AG08395 (cell line): ENCODE measurements at regions not wholly inside any gene's neighbourhood (a gene's known extent, or its start where the extent isn't known, plus 50 kb on each side); places are given as distances from the start of the nearest gene placed in this dataset.
A peak's percentile ranks its signal among the peaks of the same experiment; 100 is the strongest.

Experiments used
- DNase-seq: peaks from one replicate; pipeline ENCODE4 v3.0.0; 2012; ENCODE audit warnings: mixed read lengths, low spot score

DNA sequence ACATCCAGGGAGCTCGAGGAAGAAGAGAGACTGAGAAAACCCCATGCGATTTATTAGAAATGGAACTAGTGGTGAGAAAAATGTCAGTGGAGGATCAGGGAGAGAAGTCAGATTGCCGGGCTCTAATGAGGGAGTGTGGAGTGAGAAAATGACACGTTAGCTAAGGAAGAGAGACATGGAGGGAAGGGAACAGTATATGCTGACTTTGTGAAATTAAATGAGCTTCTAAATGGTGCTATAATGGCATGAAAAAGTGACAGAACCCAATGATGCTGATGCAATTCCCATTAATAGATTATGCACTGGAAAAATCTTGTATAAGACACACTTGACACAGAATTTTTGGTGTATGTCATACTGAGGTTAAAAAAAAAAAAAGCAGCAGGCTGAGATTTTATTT, 112.6 kb downstream of the HSPH1 start:
- DNase-seq = no peak

DNA sequence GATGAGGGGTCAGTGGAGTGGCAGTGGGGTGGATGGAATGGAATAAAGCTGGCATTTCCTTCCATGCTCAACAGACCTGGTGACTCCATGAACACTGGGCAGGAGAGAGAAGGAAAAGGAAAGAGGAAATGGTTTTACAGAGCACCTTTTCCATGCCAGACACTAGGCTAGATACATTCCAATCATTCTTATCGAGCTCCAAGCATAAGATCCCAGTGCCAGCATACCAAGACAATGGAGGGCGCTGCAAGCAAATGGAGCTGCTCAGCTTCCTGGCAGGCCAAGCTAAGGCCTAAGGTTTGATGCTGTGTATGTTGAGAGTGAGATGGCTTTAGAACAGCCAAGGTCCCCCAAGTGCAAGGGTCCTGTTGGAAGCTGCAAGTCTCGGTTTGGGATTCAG, 113.2 kb downstream of the HSPH1 start:
- no peak for DNase-seq

DNA sequence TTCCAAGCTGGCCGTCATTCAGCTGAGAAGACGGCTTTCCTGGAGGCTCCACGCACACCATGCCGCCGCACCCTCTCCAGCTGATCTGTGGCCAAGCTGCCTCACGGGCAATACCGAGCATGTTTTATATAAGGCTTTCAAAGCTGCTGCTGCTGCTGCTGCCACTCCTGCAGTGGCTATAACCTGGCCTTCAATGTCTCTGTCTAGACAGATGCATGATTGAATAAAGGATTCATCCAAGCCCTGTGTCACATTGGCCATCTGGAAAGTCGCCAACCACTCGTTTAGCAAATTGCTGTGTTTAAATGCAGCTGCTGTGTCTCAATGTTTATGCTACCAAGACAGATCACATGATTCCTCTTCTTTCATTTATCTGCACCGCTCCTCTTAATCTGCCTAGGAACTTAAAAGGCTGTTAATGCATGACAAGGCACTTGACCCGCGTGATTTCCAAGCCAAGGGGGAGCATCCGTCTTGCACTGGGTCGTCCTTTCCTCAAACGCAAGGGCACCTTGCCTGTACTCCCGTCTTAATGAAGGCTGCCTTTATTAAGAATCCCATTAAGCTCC, 114.3 kb downstream of the TEX26 start:
- DNase-seq = no peak

DNA sequence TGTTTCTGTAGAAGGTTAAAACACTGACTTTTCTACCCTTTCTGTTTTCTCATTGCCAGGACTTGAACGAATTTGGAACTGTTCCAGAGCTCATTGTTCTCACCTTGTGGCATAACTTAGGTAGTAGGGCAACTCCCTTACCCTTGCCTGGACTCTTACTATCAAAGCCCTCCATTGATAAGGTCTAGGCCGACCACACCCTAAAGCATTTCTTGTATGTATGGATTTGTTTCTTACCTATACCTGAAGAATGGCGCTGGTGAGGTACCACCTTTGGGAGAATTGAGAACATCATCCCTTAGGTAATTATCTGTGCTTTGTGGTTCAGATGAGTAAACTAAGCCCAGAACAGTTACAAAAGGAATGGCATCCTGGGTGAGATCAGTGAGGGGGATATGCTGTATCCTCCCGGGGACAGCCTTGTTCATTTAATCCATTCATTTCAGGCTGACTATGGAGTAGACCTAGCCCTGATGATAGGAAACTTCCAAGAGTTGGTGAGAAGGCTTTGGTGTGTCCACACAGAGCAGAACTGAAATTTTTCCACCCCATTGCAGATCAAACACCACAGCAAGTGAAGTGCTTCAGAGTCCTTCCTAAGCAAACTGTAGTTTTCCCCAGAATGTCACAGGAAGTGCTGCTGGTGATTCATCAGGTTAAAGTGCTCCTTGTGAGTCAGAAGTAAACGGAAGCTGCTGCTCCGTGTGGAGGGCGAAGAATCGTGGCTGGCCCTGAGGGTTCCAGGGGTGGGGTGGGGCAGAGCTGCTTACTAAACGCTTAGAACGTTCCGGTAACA, 113.0 kb downstream of the TEX26 start:
- DNase-seq = peak; percentile 90

DNA sequence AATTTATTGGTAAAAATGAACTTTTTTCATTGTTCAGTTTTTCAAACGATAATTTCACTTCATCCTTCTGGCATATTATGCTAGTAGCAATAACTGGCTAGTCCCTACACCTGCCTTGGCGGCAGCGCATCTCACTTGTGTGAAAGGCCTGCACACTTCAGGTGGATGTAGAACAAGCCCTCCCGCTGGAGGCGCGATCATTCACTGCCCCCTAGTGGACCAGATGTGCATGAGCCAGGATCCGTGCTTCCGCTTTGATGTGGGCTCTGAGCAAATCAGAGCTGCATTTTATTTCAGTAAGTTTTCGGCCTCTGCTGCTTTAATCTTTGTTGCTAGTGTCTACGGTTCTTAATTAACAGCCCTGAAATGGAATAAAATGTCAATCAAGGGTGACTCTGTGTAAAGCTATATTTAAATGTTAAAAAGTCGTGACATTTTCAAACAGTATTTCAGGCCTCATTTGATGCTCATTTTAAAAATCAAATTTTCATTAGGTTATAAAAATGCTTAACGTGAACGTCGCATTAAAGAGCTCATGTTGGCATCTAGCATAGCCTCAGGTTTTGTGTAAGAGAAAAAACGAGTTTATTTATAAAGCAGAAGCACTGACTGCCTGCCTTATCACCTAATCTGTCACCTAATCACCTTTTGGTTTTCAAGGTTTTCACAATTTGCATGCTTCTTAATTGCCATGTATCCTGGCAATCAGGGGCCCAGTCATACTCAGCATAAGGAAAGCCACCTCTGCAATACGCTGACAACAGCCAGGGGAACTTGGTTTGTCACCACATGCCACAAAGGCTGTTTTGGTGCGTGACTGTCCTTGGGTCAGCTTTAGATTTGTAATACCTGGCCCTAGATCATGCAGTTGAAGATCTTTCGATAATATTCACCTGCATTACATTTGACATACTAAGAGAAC, 112.2 kb downstream of the TEX26 start:
- DNase-seq = peak; percentile 82

DNA sequence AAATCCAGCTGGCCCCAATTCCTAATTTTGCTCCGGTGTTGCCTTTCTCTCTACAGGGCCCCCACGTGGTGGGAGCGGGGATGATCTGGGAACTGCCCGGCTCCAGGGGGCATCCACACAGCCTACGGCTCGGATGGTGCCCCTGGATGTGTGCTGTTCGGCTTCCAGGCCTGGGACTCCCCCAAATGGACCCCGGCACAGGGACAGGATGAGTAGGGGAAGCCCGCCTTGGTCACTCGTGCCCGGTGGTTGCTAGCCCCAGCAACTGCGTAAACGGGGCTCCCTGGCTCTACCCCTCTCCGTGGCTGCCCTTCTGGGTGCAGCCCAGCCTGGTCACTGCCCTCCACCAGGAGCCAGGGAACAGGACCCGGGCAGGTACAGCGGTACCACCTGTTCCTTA, 111.5 kb downstream of the TEX26 start:
- no peak for DNase-seq

DNA sequence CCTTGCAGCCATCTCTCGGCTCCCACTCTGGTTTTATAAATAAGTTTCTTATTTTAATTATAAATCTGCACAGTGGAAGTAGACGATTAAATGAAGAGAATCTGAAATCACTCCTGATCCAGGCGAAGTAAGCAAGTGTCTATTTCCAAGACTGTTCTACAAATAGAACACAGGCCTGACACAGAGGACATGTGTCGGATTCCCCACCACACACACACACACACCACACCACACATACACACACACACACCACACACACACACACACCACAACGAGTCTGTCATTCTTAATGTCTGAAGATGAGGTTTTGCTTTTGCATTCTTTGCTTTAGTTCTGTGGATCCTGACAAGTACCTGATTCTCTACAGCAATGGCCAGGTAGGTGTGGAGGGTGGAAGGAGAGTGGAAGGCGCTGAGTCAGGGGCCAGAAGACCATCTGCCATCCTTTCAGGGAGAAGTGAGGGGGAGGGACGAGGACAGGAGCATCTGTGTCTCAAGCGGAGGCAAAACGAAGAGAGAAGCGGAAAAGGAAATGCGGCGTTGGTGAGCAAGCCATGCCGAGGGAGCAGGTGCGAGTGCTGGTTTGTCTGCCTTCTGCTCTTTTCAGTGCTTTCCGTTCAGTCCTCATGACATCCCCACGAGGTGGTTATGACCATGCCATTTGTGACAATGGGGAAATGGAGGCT, 110.2 kb downstream of the TEX26 start:
- no peak for DNase-seq

DNA sequence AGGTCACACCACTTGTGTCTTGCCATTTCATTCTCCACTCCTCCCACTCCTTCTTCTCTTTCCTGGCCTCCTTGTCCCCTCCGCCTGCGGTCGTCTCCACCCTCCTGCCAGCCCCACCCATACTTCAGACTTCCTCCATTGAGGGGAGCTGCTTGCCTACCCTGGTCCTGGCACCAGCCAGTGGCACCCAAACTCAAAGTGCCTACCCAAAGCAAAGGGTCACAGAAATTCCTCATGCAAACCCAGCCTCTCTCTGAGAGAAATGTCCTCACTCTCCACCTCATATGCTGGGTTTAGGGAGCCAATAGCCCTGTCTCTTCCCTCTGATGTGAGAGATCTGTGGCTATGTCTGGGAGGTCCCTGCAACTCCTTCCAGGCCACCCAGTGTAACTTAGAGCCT, 109.6 kb downstream of the TEX26 start:
- no peak for DNase-seq

DNA sequence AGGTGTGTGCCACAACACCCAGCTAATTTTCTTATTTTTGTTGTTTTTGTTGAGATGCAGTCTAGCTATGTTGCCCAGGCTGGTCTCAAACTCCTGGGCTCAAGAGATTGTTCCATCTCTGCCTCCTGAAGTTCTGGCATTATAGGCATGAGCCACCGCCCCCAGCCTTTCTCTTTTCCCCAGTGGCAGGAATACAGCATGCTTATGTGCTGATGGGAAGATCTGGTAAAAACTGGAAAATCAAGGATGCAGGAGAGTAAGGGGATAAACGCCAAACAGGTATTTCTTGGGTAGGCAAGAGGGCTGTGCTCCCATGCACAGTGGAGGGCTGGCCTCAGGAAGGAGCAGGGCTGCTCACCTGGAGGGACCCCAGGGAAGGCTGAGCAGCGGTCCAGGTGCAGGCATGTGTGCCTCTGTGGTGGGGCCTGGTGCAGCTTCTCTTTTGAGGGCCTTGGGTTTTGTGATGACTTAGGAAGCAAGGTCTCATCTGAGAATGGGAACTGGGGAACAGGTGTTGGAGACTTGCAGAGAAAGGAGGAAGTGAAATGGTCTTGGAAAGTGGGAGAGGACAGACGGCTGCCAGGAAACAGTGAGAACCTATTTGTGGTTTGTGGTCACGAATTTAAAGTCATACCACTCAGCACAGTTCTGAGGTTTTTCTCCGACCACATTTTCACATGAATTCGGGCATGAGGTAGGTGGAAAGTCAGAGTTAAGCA, 106.5 kb downstream of the TEX26 start:
- no peak for DNase-seq

DNA sequence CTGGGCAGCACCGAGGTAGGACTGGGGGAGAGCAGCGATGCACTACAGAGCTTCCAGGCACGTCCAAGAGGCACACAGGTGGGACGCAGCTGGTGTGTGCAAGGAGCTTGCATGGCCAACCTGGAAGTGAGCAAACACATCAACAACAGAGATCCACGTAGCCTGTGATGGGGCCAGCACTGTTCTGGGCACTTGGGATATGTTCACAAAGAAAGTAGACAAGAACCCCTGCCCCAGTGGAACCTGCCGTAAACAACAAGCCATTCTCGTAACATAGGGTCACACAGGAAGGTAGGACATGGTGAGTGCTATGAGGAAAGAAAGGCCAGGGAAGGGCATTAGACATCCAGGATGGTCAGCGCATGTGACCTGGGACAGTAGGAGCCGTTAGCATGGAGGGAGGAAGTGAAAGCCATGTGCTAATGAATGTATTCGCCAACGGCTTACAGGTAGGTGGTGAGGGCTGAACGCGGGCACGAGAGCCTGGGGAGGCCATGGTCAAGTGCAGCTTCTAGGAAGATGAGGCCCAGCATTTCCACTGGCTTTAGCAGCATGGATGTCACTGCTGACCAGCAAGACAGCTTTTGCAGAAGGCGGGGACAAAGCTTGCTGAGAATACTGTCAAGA, 105.5 kb downstream of the TEX26 start:
- DNase-seq = no peak

DNA sequence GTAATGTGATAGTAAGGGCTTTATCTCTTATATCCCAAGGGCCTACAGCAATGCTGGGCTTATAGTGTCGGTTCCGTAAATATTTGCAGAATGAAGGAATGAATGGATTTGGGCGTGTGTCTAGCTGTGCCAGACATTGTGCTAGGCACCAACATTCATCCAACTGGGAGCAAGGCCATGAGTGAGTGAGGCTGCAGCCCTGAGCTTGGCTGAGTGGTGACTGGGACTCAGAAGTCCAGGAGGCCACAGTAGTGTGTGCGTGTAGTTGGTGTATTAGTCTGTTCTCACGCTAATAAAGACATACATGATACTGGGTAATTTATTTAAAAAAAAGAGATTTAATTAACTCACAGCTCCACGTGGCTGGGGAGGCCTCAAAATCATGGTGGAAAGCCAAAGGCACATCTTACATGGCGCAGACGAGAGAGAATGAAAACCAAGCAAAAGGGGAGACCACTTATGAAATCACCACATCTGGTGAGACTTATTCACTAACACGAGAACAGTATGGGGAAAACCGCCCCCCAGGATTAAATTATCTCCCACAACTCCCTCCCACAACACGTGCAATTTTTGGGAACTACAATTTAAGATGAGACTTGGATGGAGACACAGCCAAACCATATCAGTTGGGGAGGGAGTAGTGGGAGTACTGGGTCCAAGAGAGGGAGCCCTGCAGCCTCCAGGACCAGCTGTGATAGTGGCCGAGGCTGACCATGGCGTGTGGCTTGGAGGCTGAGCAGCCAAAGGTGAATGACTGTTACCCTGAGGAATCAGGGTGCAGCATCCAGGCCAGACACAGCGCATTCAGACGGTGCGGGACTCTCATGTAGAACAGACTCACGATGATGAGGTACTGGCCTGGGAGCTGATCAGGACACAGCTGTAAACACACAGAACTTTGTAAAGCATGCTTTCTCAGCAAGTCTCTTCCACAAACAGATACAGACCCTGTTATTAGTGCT, 104.6 kb downstream of the TEX26 start:
- no peak for DNase-seq

DNA sequence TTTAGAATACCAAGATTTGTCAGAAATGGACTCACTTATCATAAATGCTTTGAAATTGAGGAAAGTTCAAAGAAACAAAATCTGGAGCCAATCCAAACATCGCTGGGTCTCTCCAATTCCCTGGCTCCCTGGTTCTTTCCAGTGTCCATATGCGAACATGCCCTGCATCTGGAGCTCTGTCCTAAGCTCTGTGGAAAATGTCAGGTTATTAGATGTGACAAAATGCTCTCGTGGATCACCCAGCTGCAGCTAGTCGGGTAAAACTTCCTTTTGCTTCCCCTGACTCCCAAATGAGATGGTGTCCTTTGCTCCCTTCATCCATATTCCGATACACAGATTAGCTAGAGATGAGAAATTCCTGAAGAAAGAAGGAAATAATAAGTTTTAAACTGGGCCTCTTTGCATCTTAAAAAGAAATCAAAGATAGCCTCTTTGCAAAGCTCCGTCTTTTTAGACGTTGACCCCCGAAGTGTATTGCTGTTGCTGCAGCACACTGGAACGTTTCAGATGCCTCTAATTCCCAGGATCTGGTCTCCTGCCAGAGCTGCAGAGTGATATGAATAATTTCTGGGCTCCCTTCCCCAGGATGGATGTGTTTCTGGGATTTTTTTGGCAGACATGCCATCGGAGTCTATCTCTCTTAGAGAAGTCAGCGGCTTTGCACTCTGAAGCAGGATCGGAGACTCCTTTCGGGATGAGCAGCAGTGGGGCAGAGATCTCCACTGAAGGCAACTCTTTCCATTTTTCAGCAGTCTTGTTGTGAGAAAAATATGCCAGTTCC, 102.9 kb downstream of the TEX26 start:
- peak; percentile 34 for DNase-seq

DNA sequence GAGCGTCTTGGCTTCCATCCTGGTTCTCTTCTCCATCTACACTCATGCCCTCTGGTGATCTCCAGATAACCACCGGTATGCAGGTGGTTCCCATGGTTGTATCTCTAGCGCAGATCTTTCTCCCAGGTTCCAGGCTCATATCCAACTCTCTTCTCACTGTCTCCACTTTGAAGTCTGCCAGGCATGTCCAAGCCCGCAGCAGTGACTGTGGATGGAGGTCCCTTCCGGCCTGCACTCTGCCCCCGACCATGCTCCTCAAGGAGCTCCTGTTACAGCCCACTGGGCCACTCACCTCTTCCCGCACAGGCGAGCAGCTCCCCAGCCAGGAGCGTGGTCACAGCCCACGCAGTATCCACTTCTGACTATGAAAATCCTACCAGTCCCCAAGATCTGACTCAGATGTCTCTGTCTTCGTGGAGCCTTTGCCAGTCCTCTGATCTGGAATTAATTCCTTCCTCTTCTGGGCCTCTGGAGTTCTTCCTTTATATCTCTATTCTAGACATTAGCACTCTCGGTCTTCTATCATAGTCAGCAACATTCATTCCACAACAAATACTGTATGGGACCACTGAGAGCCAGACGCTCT, 100.2 kb downstream of the TEX26 start:
- DNase-seq = no peak

DNA sequence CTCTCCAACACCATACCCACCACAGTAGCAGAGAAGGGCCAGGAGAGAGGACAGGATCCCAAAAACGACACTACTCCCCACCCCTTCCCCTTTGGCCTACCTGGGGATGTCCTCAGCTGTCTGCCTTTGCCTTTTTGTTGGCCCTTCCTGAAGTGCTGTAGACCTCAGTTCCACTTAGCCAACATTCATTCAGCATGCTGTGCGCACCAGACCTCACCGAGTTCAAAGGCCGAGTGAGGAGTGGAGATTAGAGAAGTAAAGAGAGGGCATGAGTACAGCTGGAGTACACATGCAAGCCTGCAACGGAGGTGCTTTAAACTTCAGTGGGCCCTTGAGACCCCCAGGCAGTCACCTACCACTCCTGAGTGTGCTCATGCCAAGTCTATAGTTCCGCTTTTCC, 99.0 kb downstream of the TEX26 start:
- no peak for DNase-seq

DNA sequence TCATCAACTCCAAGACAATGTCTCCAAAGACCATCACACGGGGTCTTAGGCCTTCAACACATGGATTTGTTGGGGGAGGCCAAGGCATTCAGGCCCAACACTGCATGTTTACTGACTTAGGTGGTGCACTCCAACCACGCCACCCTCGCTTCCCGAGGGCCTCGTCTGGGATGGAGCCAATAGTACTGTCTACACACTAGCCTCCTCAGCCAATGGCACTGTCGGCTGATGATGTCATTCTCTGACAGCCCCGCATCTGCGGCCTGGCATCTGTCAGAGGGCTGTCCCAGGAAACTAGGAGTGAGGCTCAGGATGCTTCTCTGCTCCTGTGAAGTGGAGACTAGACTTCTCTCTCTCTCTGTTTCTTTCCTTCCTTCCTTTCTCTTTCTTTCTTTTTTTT, 96.6 kb downstream of the TEX26 start:
- no peak for DNase-seq

DNA sequence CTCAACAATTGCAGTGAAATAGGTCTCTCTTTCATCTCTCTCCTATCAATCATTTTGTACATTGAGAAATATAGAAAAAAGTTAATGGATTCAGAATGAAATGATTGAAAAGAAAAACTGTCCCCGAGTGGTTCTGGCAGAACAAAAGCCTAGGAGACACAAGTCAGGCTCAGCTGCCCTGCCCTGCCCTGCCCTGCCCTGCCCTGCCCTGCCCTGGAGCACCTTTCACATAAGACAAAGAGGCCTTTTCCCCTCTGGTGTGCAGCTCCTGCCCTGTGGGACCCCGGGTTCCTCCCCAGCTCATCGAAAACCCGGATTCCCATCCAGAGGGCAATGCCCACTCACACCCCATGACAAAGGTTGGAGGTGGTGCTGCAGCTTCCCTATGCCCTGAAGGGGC, 94.7 kb downstream of the TEX26 start:
- DNase-seq = no peak
